ENCODE measurements at regions not wholly inside any gene's neighbourhood (a gene's known extent, or its start where the extent isn't known, plus 50 kb on each side); places are given as distances from the start of the nearest gene placed in this dataset.
A peak's percentile ranks its signal among the peaks of the same experiment; 100 is the strongest.

- no peak for DNase-seq (ENCODE audit: low spot score)
- intact Hi-C loops (cut with micrococcal nuclease): loop anchor here (5.0 kb wide), 2 partner anchors 53 to 543 kb away; partner anchors contain the start of gene PAX2
- Mint-ChIP-seq H3K4me1 (ENCODE audit: low read depth) (no peaks in the 10 kb centered on the region), H3K36me3 (ENCODE audit: low read depth) (no peaks in the 10 kb centered on the region), H3K27ac (no peak overlapping the region), H3K27me3 (ENCODE audit: low read depth) (peaks cover 71% of the 10 kb centered on the region), H3K9me3 (no peaks in the 10 kb centered on the region), H3K4me3 (ENCODE audit: low read depth) (no peak overlapping the region)
Measured at GRCh38 chr10:101290431-101290830, 61.2 kb upstream of the LBX1 start.

- H3K4me1 Mint-ChIP-seq (ENCODE audit: low read depth): no peaks in the 10 kb centered on the region
- no peaks in the 10 kb centered on the region for H3K9me3 Mint-ChIP-seq
- intact Hi-C loops (cut with micrococcal nuclease): loop anchor here (5.0 kb wide), 2 partner anchors 54 to 544 kb away; partner anchors contain the start of gene PAX2
- peaks cover 72% of the 10 kb centered on the region for H3K27me3 Mint-ChIP-seq (ENCODE audit: low read depth)
- DNase-seq (ENCODE audit: low spot score): no peak
- H3K4me3 Mint-ChIP-seq (ENCODE audit: low read depth): no peak overlapping the region
- no peak overlapping the region for H3K27ac Mint-ChIP-seq
- H3K36me3 Mint-ChIP-seq (ENCODE audit: low read depth): no peaks in the 10 kb centered on the region
Measured at GRCh38 chr10:101290881-101291280, 61.6 kb upstream of the LBX1 start.

- no peak overlapping the region for H3K27ac Mint-ChIP-seq
- H3K36me3 Mint-ChIP-seq (ENCODE audit: low read depth): no peaks in the 10 kb centered on the region
- H3K9me3 Mint-ChIP-seq: no peaks in the 10 kb centered on the region
- no peak for DNase-seq (ENCODE audit: low spot score)
- H3K4me3 Mint-ChIP-seq (ENCODE audit: low read depth): peak overlapping the region; percentile 58
- H3K27me3 Mint-ChIP-seq (ENCODE audit: low read depth): peaks cover 66% of the 10 kb centered on the region
- H3K4me1 Mint-ChIP-seq (ENCODE audit: low read depth): no peaks in the 10 kb centered on the region
- intact Hi-C loops (cut with micrococcal nuclease): loop anchor here (2.0 to 5.0 kb wide), 3 partner anchors 54 to 544 kb away; partner anchors contain the start of gene PAX2
Measured at GRCh38 chr10:101291331-101292193, 62.3 kb upstream of the LBX1 start.

DNA sequence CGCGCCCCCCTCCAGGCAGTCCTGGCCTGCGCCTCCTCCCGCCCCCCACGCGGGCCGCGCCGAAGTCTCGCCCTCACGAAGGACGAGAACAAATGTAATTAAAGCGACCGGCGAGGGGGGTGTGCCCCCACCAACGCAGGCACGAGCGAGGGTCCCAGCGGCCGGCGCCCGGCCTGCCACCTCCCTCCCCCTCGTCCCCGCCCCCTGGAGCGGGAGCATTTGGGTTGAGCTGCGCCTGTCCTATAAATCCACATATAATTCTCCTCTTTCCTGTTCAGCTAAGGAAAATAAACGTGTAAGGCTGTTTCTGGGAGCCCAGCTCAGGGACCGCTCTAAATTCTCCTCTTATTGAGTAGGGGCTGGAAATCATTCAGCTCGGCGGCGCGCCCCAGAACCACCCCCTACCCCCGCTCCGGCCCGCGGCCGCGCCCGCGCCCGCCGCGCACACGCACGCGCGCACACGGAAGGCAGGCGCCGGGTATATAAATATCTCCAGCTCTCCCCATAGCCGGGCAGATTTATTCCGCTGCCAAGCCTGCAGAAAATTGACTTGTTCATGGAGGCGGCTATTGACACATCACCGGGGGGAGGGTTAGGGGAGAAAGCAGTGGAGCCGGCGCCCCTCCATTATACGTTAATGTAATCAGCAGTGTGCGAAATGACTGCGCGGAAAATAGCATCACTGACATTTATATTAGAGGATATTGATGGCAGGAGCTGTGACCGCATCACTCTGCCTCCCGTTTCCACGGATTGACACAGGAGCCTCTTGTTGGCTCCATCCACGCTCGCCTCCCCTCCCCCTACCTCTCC, 61.6 kb upstream of the BTRC start:
- DNase-seq (ENCODE audit: low spot score): no peak
- intact Hi-C loops (cut with micrococcal nuclease): loop anchor here (2.0 to 5.0 kb wide), 3 partner anchors 55 to 545 kb away; partner anchors contain the start of gene PAX2
- no peak overlapping the region for H3K4me3 Mint-ChIP-seq (ENCODE audit: low read depth)
- H3K36me3 Mint-ChIP-seq (ENCODE audit: low read depth): no peaks in the 10 kb centered on the region
- H3K27ac Mint-ChIP-seq: no peak overlapping the region
- H3K27me3 Mint-ChIP-seq (ENCODE audit: low read depth): peaks cover 59% of the 10 kb centered on the region
- no peaks in the 10 kb centered on the region for H3K9me3 Mint-ChIP-seq
- no peaks in the 10 kb centered on the region for H3K4me1 Mint-ChIP-seq (ENCODE audit: low read depth)

DNA sequence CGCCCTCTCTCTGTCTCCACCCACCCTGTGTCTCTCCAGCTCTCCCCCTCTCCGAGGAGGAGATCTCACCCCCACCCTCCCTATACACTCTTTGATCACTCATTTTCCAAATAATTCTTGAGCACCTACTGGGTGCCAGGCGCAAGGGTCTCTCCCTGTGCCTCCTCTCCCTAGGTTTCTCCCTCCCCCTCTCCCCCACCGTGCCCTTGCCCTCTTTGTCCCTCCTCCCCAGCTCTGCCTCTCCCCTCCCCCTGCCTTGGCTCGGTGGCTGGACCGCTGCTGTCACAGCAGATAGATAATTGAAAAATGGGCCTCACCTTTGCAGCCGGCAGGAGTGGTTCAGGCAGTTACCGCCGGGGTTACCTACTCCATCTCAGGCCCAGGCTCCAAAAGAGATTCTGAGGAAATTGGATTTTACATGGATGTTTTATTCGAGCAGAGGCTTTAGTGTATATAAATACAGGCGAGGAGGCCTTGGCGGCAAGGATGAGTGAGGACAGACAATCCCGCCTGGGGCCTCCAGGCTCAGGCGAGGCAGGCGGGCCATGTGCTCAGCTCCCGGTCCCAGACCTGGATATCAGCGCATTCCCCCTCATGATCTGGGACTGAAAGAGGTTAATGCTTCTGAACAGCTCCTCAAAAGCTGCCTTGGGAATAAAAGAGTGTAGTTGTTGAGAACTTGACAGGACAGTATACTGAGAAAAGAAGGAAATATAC, 60.8 kb upstream of the BTRC start:
- Mint-ChIP-seq H3K27ac (no peak overlapping the region), H3K36me3 (ENCODE audit: low read depth) (no peaks in the 10 kb centered on the region), H3K27me3 (ENCODE audit: low read depth) (peaks cover 59% of the 10 kb centered on the region), H3K9me3 (no peaks in the 10 kb centered on the region), H3K4me3 (ENCODE audit: low read depth) (no peak overlapping the region), H3K4me1 (ENCODE audit: low read depth) (no peaks in the 10 kb centered on the region)
- intact Hi-C loops (cut with micrococcal nuclease): loop anchor here (2.0 to 5.0 kb wide), 3 partner anchors 56 to 546 kb away; partner anchors contain the start of gene PAX2
- DNase-seq (ENCODE audit: low spot score): no peak

DNA sequence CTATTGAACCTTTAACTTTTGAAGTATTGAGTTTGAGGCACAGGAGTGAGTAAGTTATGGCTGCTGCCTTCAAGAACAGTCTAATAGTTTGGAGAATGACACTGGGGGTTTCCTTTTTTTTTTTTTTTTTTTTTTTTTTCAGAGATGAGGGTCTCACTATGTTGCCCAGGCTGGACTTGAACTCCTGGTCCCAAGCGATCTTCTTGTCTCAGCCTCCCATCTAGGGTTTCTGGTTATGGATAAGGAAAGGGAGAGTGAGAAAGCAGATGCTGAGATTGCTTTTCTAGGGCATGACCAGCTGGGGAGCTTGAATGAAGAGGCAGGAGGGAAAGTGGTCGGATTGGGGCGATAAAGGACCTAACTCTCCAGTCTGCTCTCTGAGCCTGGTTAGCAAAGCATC, 59.9 kb upstream of the BTRC start:
- Mint-ChIP-seq H3K4me3 (ENCODE audit: low read depth) (no peak overlapping the region), H3K27me3 (ENCODE audit: low read depth) (peaks cover 60% of the 10 kb centered on the region), H3K36me3 (ENCODE audit: low read depth) (no peaks in the 10 kb centered on the region), H3K9me3 (no peaks in the 10 kb centered on the region), H3K27ac (no peak overlapping the region), H3K4me1 (ENCODE audit: low read depth) (no peaks in the 10 kb centered on the region)
- DNase-seq (ENCODE audit: low spot score): no peak
- intact Hi-C loops (cut with micrococcal nuclease): loop anchor here (5.0 kb wide), 2 partner anchors 57 to 547 kb away; partner anchors contain the start of gene PAX2

DNA sequence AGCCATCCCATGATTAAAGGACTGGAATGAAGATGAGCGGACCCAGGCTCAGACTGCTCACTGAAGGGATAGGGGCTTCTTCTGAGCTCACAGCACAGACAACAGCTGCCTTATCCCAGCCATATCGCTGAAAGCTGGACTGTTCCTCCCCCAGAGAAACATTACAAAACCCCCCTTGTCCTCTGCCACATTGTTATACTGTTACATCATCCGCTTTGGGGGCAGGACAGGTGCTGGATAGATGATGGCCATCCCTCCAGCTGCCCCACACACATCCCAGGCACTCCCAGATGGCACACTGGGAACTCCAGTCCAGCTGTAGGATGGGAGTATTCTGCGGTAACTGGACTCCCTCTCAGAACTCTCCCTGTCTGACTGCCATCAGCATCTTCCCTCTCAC, 58.7 kb upstream of the BTRC start:
- Mint-ChIP-seq H3K9me3 (no peaks in the 10 kb centered on the region), H3K27me3 (ENCODE audit: low read depth) (peaks cover 53% of the 10 kb centered on the region), H3K4me1 (ENCODE audit: low read depth) (no peaks in the 10 kb centered on the region), H3K36me3 (ENCODE audit: low read depth) (no peaks in the 10 kb centered on the region), H3K4me3 (ENCODE audit: low read depth) (no peak overlapping the region), H3K27ac (no peak overlapping the region)
- intact Hi-C loops (cut with micrococcal nuclease): loop anchor here (5.0 kb wide), 1 partner anchor 277 kb away; no protein-coding TSS in a partner anchor
- no peak for DNase-seq (ENCODE audit: low spot score)

DNA sequence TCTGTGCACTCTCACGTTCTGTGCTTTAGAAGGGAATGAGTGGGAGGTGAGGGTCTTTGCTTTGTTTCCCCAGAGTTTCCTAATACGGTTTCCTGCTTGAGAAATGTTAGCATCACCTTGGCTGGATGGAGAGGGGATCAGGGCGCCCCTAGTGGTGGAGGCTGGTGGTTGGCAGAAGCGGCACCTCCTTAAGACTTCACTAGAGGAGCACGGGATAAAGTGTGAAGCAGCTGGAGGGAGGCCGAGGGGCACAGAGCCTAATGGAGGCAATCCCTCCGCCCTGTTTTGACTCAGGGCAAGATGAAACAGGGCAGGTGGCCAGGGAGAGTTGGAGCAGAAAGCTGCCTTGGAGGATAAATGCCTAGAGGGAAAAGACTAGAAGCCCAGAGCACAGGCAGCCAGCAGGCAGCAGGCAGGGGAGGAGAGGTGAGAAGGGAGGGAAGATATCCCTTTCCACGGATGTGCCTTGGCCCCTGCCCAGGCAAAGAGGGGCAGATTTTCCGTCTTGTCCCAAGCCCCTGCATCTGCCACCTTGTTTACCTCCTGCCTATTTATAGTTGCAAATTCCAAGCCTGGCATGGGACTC, 56.0 kb upstream of the BTRC start:
- Mint-ChIP-seq H3K36me3 (ENCODE audit: low read depth) (no peaks in the 10 kb centered on the region), H3K27me3 (ENCODE audit: low read depth) (peaks cover 44% of the 10 kb centered on the region), H3K4me1 (ENCODE audit: low read depth) (no peaks in the 10 kb centered on the region), H3K4me3 (ENCODE audit: low read depth) (no peak overlapping the region), H3K9me3 (no peaks in the 10 kb centered on the region), H3K27ac (no peak overlapping the region)
- intact Hi-C loops (cut with micrococcal nuclease): loop anchor here (5.0 kb wide), 1 partner anchor 274 kb away; no protein-coding TSS in a partner anchor
- peak; percentile 58 for DNase-seq (ENCODE audit: low spot score)

- H3K27ac Mint-ChIP-seq: no peak overlapping the region
- DNase-seq (ENCODE audit: low spot score): no peak
- H3K4me3 Mint-ChIP-seq (ENCODE audit: low read depth): no peak overlapping the region
- no peaks in the 10 kb centered on the region for H3K4me1 Mint-ChIP-seq (ENCODE audit: low read depth)
- H3K9me3 Mint-ChIP-seq: no peaks in the 10 kb centered on the region
- intact Hi-C loops (cut with micrococcal nuclease): loop anchor here (5.0 kb wide), 1 partner anchor 273 kb away; no protein-coding TSS in a partner anchor
- no peaks in the 10 kb centered on the region for H3K36me3 Mint-ChIP-seq (ENCODE audit: low read depth)
- peaks cover 39% of the 10 kb centered on the region for H3K27me3 Mint-ChIP-seq (ENCODE audit: low read depth)
Measured at GRCh38 chr10:101299211-101299610, 54.8 kb upstream of the BTRC start.

- Mint-ChIP-seq H3K36me3 (ENCODE audit: low read depth) (no peaks in the 10 kb centered on the region), H3K9me3 (no peaks in the 10 kb centered on the region), H3K27ac (no peak overlapping the region), H3K4me3 (ENCODE audit: low read depth) (no peak overlapping the region), H3K4me1 (ENCODE audit: low read depth) (no peaks in the 10 kb centered on the region), H3K27me3 (ENCODE audit: low read depth) (peaks cover 31% of the 10 kb centered on the region)
- DNase-seq (ENCODE audit: low spot score): no peak
- intact Hi-C loops (cut with micrococcal nuclease): loop anchor here (2.0 kb wide), 1 partner anchor 144 kb away; no protein-coding TSS in a partner anchor
Measured at GRCh38 chr10:101301111-101301731, 52.7 kb upstream of the BTRC start.

GRCh38 chr10:101303087-101303703, 50.8 kb upstream of the BTRC start:
- no peaks in the 10 kb centered on the region for H3K9me3 Mint-ChIP-seq
- H3K27me3 Mint-ChIP-seq (ENCODE audit: low read depth): peaks cover 33% of the 10 kb centered on the region
- DNase-seq (ENCODE audit: low spot score): no peak
- no peaks in the 10 kb centered on the region for H3K4me1 Mint-ChIP-seq (ENCODE audit: low read depth)
- no peak overlapping the region for H3K4me3 Mint-ChIP-seq (ENCODE audit: low read depth)
- intact Hi-C loops (cut with micrococcal nuclease): no loop called here
- H3K36me3 Mint-ChIP-seq (ENCODE audit: low read depth): no peaks in the 10 kb centered on the region
- no peak overlapping the region for H3K27ac Mint-ChIP-seq
